ENCODE measurements at regions not wholly inside any gene's neighbourhood (a gene's known extent, or its start where the extent isn't known, plus 50 kb on each side); places are given as distances from the start of the nearest gene placed in this dataset.

DNA sequence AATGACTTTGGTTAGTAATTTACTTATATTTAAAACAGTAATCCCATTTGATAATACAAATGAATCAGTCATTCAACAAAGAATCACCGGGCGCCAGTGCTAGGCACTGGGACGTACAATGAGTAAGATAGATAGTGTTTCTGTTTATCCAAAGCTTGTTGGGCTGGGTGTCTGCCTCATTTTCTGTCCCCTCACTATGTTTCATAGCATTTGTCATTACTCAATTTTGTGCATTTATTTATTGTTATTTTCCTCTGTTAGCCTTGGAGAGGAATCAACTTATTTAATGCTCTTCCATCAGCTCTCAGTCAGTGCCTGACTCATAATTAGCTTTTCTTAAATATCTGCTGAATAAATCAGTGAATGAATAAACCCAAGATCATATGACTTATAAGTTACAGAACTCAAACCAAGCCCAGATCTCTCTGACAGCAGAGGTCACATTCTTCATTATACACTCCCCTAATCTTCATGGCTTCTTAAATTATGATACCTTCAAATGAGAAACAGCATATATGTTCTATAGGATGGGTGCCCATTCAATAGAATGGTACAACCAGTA is 86.2 kb downstream of the TSPAN8 start:
- Histone ChIP-seq H3K4me1 (no peaks in the 10 kb centered on the region), H3K36me3 (no peaks in the 10 kb centered on the region), H3K27me3 (no peaks in the 10 kb centered on the region), H3K27ac (no peak overlapping the region), H3K4me3 (no peak overlapping the region), H3K9me3 (no peaks in the 10 kb centered on the region)
- intact Hi-C loops (cut with DNase I) = no loop called here
- no peak for DNase-seq (ENCODE audit: low spot score in 2 of 2)
- TF ChIP-seq, protein P1, sequence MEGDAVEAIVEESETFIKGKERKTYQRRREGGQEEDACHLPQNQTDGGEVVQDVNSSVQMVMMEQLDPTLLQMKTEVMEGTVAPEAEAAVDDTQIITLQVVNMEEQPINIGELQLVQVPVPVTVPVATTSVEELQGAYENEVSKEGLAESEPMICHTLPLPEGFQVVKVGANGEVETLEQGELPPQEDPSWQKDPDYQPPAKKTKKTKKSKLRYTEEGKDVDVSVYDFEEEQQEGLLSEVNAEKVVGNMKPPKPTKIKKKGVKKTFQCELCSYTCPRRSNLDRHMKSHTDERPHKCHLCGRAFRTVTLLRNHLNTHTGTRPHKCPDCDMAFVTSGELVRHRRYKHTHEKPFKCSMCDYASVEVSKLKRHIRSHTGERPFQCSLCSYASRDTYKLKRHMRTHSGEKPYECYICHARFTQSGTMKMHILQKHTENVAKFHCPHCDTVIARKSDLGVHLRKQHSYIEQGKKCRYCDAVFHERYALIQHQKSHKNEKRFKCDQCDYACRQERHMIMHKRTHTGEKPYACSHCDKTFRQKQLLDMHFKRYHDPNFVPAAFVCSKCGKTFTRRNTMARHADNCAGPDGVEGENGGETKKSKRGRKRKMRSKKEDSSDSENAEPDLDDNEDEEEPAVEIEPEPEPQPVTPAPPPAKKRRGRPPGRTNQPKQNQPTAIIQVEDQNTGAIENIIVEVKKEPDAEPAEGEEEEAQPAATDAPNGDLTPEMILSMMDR (IDR thresholded peaks at IDR 0.05) = no peak

DNA sequence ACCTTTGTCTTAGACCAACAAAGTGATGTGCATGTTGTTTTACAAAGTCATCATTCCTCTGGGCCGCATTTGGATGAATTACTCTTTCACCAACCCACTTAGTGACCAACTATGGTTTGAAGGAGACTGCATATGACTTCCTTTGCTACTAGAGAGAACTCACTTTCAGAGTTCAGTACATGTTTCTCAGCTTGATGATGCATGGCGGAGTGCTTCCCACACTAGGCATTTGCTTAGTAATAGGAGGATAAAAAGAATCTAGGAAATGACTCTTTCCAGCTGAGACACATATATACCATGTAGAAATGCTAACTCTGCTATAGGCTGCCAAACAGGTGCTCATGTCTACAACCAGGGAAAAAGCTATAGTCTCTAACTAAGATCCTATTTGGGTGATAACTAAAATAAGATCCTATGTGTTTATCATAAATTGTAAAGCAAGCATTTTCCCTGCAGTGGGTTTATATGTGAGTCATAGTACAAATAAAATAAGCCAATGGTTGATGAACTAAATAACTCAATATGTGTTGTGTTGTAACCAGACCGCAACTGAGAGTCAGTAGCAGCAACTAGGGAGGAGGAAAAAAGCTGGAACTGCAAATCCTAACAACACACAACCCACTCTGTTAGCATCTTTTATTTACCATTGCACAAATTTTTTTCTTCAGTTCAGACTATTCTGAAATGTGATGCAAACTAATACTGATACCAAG is 87.2 kb downstream of the TSPAN8 start:
- intact Hi-C loops (cut with DNase I) = no loop called here
- H3K4me3 ChIP-seq = no peak overlapping the region
- no peak for DNase-seq (ENCODE audit: low spot score in 2 of 2)

DNA sequence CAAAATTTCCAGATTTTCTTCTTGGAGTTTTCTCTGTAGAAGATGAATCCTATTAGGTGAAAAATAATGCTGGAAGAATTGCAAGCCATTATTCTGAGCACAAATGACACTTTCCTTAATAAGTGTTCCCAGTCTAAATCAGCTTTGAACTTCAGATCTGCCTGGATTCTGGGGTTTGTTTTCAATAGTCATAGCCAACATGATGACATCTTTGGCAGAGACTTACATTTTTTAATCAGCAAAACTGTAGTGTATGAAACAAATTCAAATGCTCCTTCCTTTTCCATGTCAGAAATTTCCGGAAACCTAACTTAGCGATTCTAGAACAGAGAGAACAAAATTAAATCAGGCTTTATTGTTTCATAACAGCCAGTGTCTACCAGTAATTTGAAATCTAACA is 88.5 kb downstream of the TSPAN8 start:
- Histone ChIP-seq H3K27me3 (no peaks in the 10 kb centered on the region), H3K36me3 (no peaks in the 10 kb centered on the region), H3K9me3 (no peaks in the 10 kb centered on the region), H3K27ac (no peak overlapping the region), H3K4me1 (no peaks in the 10 kb centered on the region), H3K4me3 (no peak overlapping the region)
- intact Hi-C loops (cut with DNase I) = no loop called here
- no peak for DNase-seq (ENCODE audit: low spot score in 2 of 2)
- TF ChIP-seq, protein P1 (IDR thresholded peaks at IDR 0.05) = no peak

More for the DNA sequence above, 87.2 kb downstream of the TSPAN8 start:
- Histone ChIP-seq H3K4me1 (no peaks in the 10 kb centered on the region), H3K9me3 (no peaks in the 10 kb centered on the region), H3K36me3 (no peaks in the 10 kb centered on the region), H3K27ac (no peak overlapping the region), H3K27me3 (no peaks in the 10 kb centered on the region)
- TF ChIP-seq, protein P1 (IDR thresholded peaks at IDR 0.05) = no peak

DNA sequence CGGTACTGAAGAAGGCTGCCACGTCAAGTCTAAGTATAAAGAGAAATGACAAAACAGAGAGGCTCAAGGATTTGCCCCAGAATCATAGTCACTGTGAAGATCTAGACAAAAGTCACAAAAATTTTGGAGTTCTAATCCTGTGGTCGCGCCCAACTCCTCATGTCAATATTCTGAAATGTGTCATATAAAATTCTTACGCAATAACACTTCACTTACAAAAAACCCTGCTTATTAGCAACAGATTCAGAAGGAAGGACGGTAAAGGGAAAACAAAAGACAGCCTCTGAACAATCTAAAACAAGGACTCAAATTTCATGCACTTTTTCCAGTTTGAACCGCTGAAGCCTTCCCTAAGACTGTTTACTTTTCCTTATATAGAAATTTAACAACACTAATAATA is 94.7 kb downstream of the TSPAN8 start:
- no peak overlapping the region for H3K27ac ChIP-seq
- no peaks in the 10 kb centered on the region for H3K9me3 ChIP-seq
- no peaks in the 10 kb centered on the region for H3K36me3 ChIP-seq
- DNase-seq (ENCODE audit: low spot score in 2 of 2) = no peak
- TF ChIP-seq, protein P1 (IDR thresholded peaks at IDR 0.05) = no peak
- intact Hi-C loops (cut with DNase I) = no loop called here
- no peaks in the 10 kb centered on the region for H3K4me1 ChIP-seq
- H3K4me3 ChIP-seq = no peak overlapping the region
- H3K27me3 ChIP-seq = no peaks in the 10 kb centered on the region

DNA sequence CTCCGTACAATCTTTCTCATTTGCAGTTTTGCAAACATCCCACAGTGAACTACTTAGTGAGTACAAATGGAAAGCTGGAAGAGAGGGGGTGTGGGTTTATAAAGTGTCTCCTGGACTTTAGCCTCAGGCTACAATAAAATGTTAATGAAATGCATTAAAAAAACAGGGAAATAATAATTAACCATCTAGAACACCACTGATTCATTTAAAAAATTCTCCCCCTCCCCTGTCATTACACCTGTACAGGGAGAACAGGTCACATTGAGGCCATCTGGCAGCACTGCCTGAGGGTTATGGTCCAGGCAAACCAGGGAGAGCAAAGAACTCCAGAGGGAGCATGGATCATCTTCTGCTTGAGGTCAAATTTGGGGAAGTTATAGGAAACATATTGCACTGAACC is 96.3 kb downstream of the TSPAN8 start:
- no peaks in the 10 kb centered on the region for H3K36me3 ChIP-seq
- no peak overlapping the region for H3K4me3 ChIP-seq
- intact Hi-C loops (cut with DNase I) = no loop called here
- H3K4me1 ChIP-seq = no peaks in the 10 kb centered on the region
- H3K9me3 ChIP-seq = no peaks in the 10 kb centered on the region
- no peaks in the 10 kb centered on the region for H3K27me3 ChIP-seq
- TF ChIP-seq, protein P1 (IDR thresholded peaks at IDR 0.05) = no peak
- DNase-seq (ENCODE audit: low spot score in 2 of 2) = no peak
- no peak overlapping the region for H3K27ac ChIP-seq

Data from ascending aorta (tissue), 2 donors.